Mucosa of descending colon (tissue), 3 donors: ENCODE measurements at regions not wholly inside any gene's neighbourhood (a gene's known extent, or its start where the extent isn't known, plus 50 kb on each side); places are given as distances from the start of the nearest gene placed in this dataset.
A peak's percentile ranks its signal among the peaks of the same experiment; 100 is the strongest.

Source experiments
- ATAC-seq: fragments of 200-7000 bp; cut with Tn5 transposase; one replicate; pipeline ENCODE4 v1.9.1; 2020; ENCODE audit warnings: mild to moderate bottlenecking, moderate library complexity
- DNase-seq, 3 donors: peaks; one replicate each; pipeline ENCODE4 v3.0.0-alpha.2; 2020
- H3K36me3 ChIP-seq: fragments of 200-600 bp; one replicate; pipeline ENCODE4 v1.8.0; 2021; ENCODE audit warnings: low read depth, mild to moderate bottlenecking
- H3K4me1 ChIP-seq: fragments of 200-600 bp; one replicate; pipeline ENCODE4 v1.8.0; 2021; ENCODE audit warnings: low read depth, mild to moderate bottlenecking
- H3K4me3 ChIP-seq: fragments of 200-600 bp; one replicate; pipeline ENCODE4 v1.8.0; 2021; ENCODE audit warnings: mild to moderate bottlenecking
- H3K9me3 ChIP-seq: fragments of 200-600 bp; one replicate; pipeline ENCODE4 v1.8.0; 2021; ENCODE audit warnings: mild to moderate bottlenecking
- CTCF ChIP-seq: fragments of 200-600 bp; IDR thresholded peaks from one replicate; pipeline ENCODE4 v1.8.0; 2022; ENCODE audit warnings: antibody characterized with exemption, mild to moderate bottlenecking
- intact Hi-C, 2 donors: fragments of 100-400 bp; cut with DNase I in 1 of 2; cut with micrococcal nuclease in 1 of 2; formaldehyde crosslinking; loops; one replicate each; pipeline versions ENCODE4 v1.11.0 to v1.11.1; 2022; cut with DNase I, micrococcal nuclease
- donor health status: DM: no; HTN: no; CAD: no; lungs with moderate emphysema.
- donor health status: DM: no; HTN: no; CAD: no.
- donor health status: DM: no; HTN: yes; CAD: no.

GRCh38 chr7:121474301-121474673, 78.2 kb upstream of the FAM3C start:
- Histone ChIP-seq H3K9me3 (no peaks in the 10 kb centered on the region), H3K4me3 (no peak overlapping the region), H3K4me1 (no peaks in the 10 kb centered on the region), H3K36me3 (no peaks in the 10 kb centered on the region)
- intact Hi-C loops: no loop called here
- TF ChIP-seq CTCF: no peak
- DNase-seq: no peak
- ATAC-seq: no peak

- no peak overlapping the region for H3K4me3 ChIP-seq
- H3K36me3 ChIP-seq: no peaks in the 10 kb centered on the region
- intact Hi-C loops: no loop called here
- TF ChIP-seq CTCF: no peak
- ATAC-seq: peak; percentile 45
- no peaks in the 10 kb centered on the region for H3K9me3 ChIP-seq
- no peaks in the 10 kb centered on the region for H3K4me1 ChIP-seq
- peak in 1 of 3 donors; percentile 64 for DNase-seq
These were observed 77.7 kb upstream of the FAM3C start for GRCh38 chr7:121473645-121474300.

- H3K36me3 ChIP-seq: no peaks in the 10 kb centered on the region
- intact Hi-C loops: no loop called here
These were observed 70.3 kb upstream of the FAM3C start for GRCh38 chr7:121466455-121466854.

GRCh38 chr7:121459148-121459547, 63.0 kb upstream of the FAM3C start:
- no peak for TF ChIP-seq CTCF
- Histone ChIP-seq H3K9me3 (no peaks in the 10 kb centered on the region), H3K4me1 (no peaks in the 10 kb centered on the region), H3K36me3 (no peaks in the 10 kb centered on the region), H3K4me3 (no peak overlapping the region)
- intact Hi-C loops: no loop called here
- no peak for ATAC-seq
- DNase-seq: no peak

More at GRCh38 chr7:121466455-121466854, 70.3 kb upstream of the FAM3C start:
- H3K9me3 ChIP-seq: no peaks in the 10 kb centered on the region
- no peak overlapping the region for H3K4me3 ChIP-seq
- no peak for TF ChIP-seq CTCF
- no peak for ATAC-seq
- no peaks in the 10 kb centered on the region for H3K4me1 ChIP-seq
- no peak for DNase-seq

GRCh38 chr7:121456785-121457359, 60.8 kb upstream of the FAM3C start:
- TF ChIP-seq CTCF: no peak
- Histone ChIP-seq H3K9me3 (no peaks in the 10 kb centered on the region), H3K4me3 (no peak overlapping the region), H3K36me3 (no peaks in the 10 kb centered on the region), H3K4me1 (no peaks in the 10 kb centered on the region)
- ATAC-seq: peak; percentile 84
- intact Hi-C loops: no loop called here
- DNase-seq: peak in 1 of 3 donors; percentile 34
